BLaER1 treated with 17β-estradiol and CSF1 and Interleukin-3, amounts not matched to agents 10 nM and 100 nM (cell line): ENCODE measurements at regions not wholly inside any gene's neighbourhood (a gene's known extent, or its start where the extent isn't known, plus 50 kb on each side); places are given as distances from the start of the nearest gene placed in this dataset.

Experiments
- H3K27ac ChIP-seq, 11 experiments: shearing (Covaris generic); formaldehyde crosslinking; 2 replicates each; pipeline ENCODE4 v1.8.1; 2022
- H3K27me3 ChIP-seq, 11 experiments: shearing (Covaris generic); formaldehyde crosslinking; 2 replicates each; pipeline ENCODE4 v1.8.1; 2022
- H3K36me3 ChIP-seq, 11 experiments: shearing (Covaris generic); formaldehyde crosslinking; 2 replicates each; pipeline ENCODE4 v1.8.1; 2022
- H3K4me1 ChIP-seq, 10 experiments: shearing (Covaris generic); formaldehyde crosslinking; 2 replicates each; pipeline ENCODE4 v1.8.1; 2022
- H3K4me2 ChIP-seq, 11 experiments: shearing (Covaris generic); formaldehyde crosslinking; 2 replicates each; pipeline ENCODE4 v1.8.1; 2022
- H3K4me3 ChIP-seq, 10 experiments: shearing (Covaris generic); formaldehyde crosslinking; 2 replicates each; pipeline ENCODE4 v1.8.1; 2022
- H3K9ac ChIP-seq, 11 experiments: shearing (Covaris generic); formaldehyde crosslinking; 2 replicates each; pipeline ENCODE4 v1.8.1; 2022
- H3K9me3 ChIP-seq, 11 experiments: shearing (Covaris generic); formaldehyde crosslinking; replicated peaks in 1 of 11; 2 replicates each; pipeline ENCODE4 v1.8.1; 2022
- H4K20me1 ChIP-seq, 11 experiments: shearing (Covaris generic); formaldehyde crosslinking; 2 replicates each; pipeline ENCODE4 v1.8.1; 2022
- Cebpa-rat ChIP-seq, 11 experiments: shearing (Covaris generic); IDR thresholded peaks; 2 replicates each; pipeline ENCODE4 v1.8.1; 2022

GRCh38 chr20:58583586-58583985, 67.5 kb upstream of the STX16 start:
- no peak for TF ChIP-seq Cebpa-rat (IDR thresholded peaks at IDR 0.05)
- H3K27ac ChIP-seq: no peak overlapping the region
- no peaks in the 10 kb centered on the region for H4K20me1 ChIP-seq
- no peak overlapping the region for H3K4me3 ChIP-seq
- H3K4me1 ChIP-seq: peaks cover 14 to 33% (median 23%) of the 10 kb centered on the region in 10 experiments
- peaks cover 9 to 33% (median 21%) of the 10 kb centered on the region in 11 experiments; a peak in 19 of 22 replicates for H3K9me3 ChIP-seq
- H3K27me3 ChIP-seq: no peaks in the 10 kb centered on the region
- peak overlapping the region in 4 of 11 experiments; percentile 18 to 49 (median 40); a peak in 9 of 22 replicates for H3K4me2 ChIP-seq
- H3K9ac ChIP-seq: no peak overlapping the region
- no peaks in the 10 kb centered on the region for H3K36me3 ChIP-seq

- peaks cover 14 to 33% (median 23%) of the 10 kb centered on the region in 10 experiments for H3K4me1 ChIP-seq
- peak overlapping the region in 4 of 11 experiments; percentile 18 to 49 (median 40); a peak in 5 of 22 replicates for H3K4me2 ChIP-seq
- no peak overlapping the region for H3K9ac ChIP-seq
- no peak overlapping the region for H3K4me3 ChIP-seq
- H3K9me3 ChIP-seq: peaks cover 9 to 33% (median 21%) of the 10 kb centered on the region in 11 experiments; a peak in 19 of 22 replicates
- no peaks in the 10 kb centered on the region for H3K27me3 ChIP-seq
- TF ChIP-seq Cebpa-rat (IDR thresholded peaks at IDR 0.05): no peak
- no peaks in the 10 kb centered on the region for H4K20me1 ChIP-seq
- H3K27ac ChIP-seq: no peak overlapping the region
- no peaks in the 10 kb centered on the region for H3K36me3 ChIP-seq
These were observed 67.9 kb upstream of the STX16 start for GRCh38 chr20:58583176-58583575.

DNA sequence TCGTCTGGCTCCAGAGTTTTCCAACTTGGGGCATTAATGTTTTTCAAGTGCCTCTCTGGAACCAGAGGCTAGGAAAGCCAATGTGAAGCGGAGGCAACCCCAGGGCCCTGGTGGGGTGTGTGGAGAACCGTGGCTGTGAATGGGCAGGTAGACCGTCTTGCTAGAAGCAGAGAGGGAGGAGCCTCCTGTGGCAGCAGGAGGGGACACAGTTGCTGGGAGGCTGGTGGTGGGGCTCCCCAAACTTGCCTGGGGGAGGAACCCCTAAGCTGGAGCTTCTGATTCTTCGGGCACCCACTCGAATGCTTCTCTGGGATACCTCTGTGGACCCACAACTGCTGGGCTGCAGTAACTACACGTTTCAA, 65.3 kb upstream of the APCDD1L start:
- no peak overlapping the region for H3K9ac ChIP-seq
- no peak overlapping the region for H3K27ac ChIP-seq
- peaks cover 4 to 19% (median 14%) of the 10 kb centered on the region in 10 experiments for H3K4me1 ChIP-seq
- H3K4me3 ChIP-seq: no peak overlapping the region
- H3K4me2 ChIP-seq: no peak overlapping the region
- no peaks in the 10 kb centered on the region for H3K27me3 ChIP-seq
- no peaks in the 10 kb centered on the region for H4K20me1 ChIP-seq
- TF ChIP-seq Cebpa-rat (IDR thresholded peaks at IDR 0.05): no peak
- peaks cover 9 to 33% (median 21%) of the 10 kb centered on the region in 11 experiments; a peak in 19 of 22 replicates for H3K9me3 ChIP-seq
- H3K36me3 ChIP-seq: no peaks in the 10 kb centered on the region

GRCh38 chr20:58579819-58580473, 64.7 kb upstream of the APCDD1L start:
- no peaks in the 10 kb centered on the region for H3K27me3 ChIP-seq
- TF ChIP-seq Cebpa-rat (IDR thresholded peaks at IDR 0.05): no peak
- H3K9me3 ChIP-seq: peaks cover 9 to 33% (median 21%) of the 10 kb centered on the region in 11 experiments; a peak in 19 of 22 replicates
- no peaks in the 10 kb centered on the region for H3K36me3 ChIP-seq
- H3K9ac ChIP-seq: no peak overlapping the region
- H3K27ac ChIP-seq: no peak overlapping the region
- H3K4me3 ChIP-seq: no peak overlapping the region
- H4K20me1 ChIP-seq: no peaks in the 10 kb centered on the region
- no peak overlapping the region for H3K4me2 ChIP-seq
- H3K4me1 ChIP-seq: peaks cover 0 to 14% (median 8%) of the 10 kb centered on the region in 10 experiments; a peak in 13 of 20 replicates

GRCh38 chr20:58579069-58579818, 64.0 kb upstream of the APCDD1L start:
- no peaks in the 10 kb centered on the region for H3K36me3 ChIP-seq

DNA sequence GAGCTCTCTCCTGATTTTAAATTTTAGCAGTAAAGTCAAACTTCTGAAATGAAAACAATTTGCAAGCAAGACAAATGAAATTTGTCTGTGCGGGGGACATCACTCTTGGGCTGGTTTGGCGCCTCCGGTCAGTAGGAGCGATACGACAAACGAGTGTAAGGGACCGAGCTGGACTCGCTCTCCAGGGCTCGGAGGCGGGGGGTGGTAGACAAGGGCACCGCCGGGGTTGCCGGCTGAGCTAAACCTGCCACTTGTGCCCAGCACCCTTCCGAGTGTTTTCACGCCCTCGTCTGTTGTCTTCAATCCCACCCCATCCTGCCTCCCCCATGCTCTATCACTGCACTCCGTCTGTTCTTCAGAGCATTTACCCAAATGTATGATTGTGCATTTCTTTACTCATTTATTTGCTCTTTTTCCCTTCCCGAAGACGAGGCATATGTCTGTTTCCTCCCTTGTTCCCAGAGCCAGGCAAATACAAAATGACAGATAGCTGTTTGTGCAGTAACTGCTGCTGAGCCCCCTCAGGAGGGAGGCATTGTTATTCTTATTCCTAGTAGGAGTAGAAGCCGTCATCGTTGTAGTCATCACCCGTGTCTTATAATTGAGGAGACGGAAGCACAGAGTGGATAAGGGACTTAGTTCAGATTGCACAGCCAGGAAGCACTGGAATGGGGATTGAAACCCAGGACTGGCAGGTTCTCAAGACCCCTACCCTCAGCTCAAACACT, 62.8 kb upstream of the APCDD1L start:
- Histone ChIP-seq H3K4me2 (no peak overlapping the region), H3K36me3 (no peaks in the 10 kb centered on the region), H3K27ac (no peak overlapping the region), H4K20me1 (no peaks in the 10 kb centered on the region), H3K27me3 (no peaks in the 10 kb centered on the region), H3K4me3 (no peak overlapping the region), H3K9ac (no peak overlapping the region), H3K9me3 (peaks cover 9 to 31% (median 21%) of the 10 kb centered on the region in 11 experiments; a peak in 19 of 22 replicates), H3K4me1 (peaks cover 0 to 1% (median under 1%) of the 10 kb centered on the region in 10 experiments; a peak in 4 of 20 replicates)
- no peak for TF ChIP-seq Cebpa-rat (IDR thresholded peaks at IDR 0.05)

More at GRCh38 chr20:58579069-58579818, 64.0 kb upstream of the APCDD1L start:
- no peak for TF ChIP-seq Cebpa-rat (IDR thresholded peaks at IDR 0.05)
- Histone ChIP-seq H4K20me1 (no peaks in the 10 kb centered on the region), H3K4me1 (peaks cover 0 to 13% (median 8%) of the 10 kb centered on the region in 10 experiments; a peak in 8 of 20 replicates), H3K9ac (no peak overlapping the region), H3K27me3 (no peaks in the 10 kb centered on the region), H3K4me2 (no peak overlapping the region), H3K27ac (no peak overlapping the region), H3K9me3 (peaks cover 9 to 33% (median 21%) of the 10 kb centered on the region in 11 experiments; a peak in 19 of 22 replicates), H3K4me3 (no peak overlapping the region)

DNA sequence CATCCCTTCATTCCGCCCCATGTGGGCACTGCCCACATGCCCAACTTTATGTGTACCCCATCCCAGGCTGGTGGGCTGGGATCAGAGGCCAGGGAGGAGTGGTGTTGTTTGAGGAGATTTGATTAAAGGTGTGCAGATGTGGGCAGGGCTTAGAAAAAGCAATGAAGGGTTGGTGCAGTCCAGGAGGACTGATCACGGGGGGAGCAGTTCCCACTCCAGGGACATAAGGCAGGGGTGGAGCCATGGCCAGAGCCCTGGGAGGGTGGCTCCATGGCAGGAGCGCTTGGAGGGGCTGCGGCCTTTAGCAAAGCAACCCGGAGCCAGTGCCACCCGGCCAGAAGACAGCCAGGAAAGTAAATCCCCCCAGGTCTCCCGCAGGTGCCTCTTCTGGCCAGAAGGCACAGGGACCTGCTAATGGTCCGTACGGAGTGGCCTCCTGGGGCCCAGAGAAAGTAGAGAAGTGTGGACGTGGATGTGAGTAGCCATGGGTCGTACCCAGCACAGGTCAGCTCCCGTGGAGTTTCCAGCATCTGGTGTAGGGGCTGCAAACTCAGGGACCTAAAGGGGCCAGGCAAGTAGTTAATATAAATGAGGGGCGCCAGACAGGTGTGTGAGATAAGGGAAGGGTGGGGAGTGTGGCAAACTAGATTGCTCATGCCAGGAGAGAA, 62.1 kb upstream of the APCDD1L start:
- H3K27me3 ChIP-seq: no peaks in the 10 kb centered on the region
- no peak overlapping the region for H3K4me2 ChIP-seq
- no peak overlapping the region for H3K9ac ChIP-seq
- no peaks in the 10 kb centered on the region for H3K4me1 ChIP-seq
- H3K9me3 ChIP-seq: peaks cover 4 to 24% (median 15%) of the 10 kb centered on the region in 11 experiments; a peak in 18 of 22 replicates
- no peak overlapping the region for H3K27ac ChIP-seq
- no peaks in the 10 kb centered on the region for H4K20me1 ChIP-seq
- H3K4me3 ChIP-seq: no peak overlapping the region
- H3K36me3 ChIP-seq: no peaks in the 10 kb centered on the region
- TF ChIP-seq Cebpa-rat (IDR thresholded peaks at IDR 0.05): no peak

- Histone ChIP-seq H4K20me1 (no peaks in the 10 kb centered on the region), H3K4me2 (no peak overlapping the region), H3K4me3 (no peak overlapping the region), H3K27me3 (no peaks in the 10 kb centered on the region), H3K27ac (no peak overlapping the region), H3K9me3 (peaks cover 0 to 19% (median 10%) of the 10 kb centered on the region in 11 experiments; a peak in 9 of 22 replicates), H3K36me3 (no peaks in the 10 kb centered on the region), H3K9ac (no peak overlapping the region), H3K4me1 (no peaks in the 10 kb centered on the region; a peak in 1 of 20 replicates)
- TF ChIP-seq Cebpa-rat (IDR thresholded peaks at IDR 0.05): no peak
These were observed 61.4 kb upstream of the APCDD1L start for GRCh38 chr20:58576603-58576970.
